HL-60 (cell line): ENCODE measurements at regions not wholly inside any gene's neighbourhood (a gene's known extent, or its start where the extent isn't known, plus 50 kb on each side); places are given as distances from the start of the nearest gene placed in this dataset.

Experiments
- GABPA ChIP-seq: IDR thresholded peaks from 2 replicates; pipeline ENCODE4 v1.6.1; 2012; ENCODE audit warnings: low read depth
- POLR2AphosphoS5 ChIP-seq: IDR thresholded peaks from 2 replicates; pipeline ENCODE4 v1.6.1; 2012; ENCODE audit warnings: low read depth

- no peak for TF ChIP-seq POLR2AphosphoS5
- TF ChIP-seq GABPA = no peak
Observed at GRCh38 chr2:855177-855576, 95.5 kb upstream of the SNTG2 start.
